HG03432 (cell line): ENCODE measurements at regions not wholly inside any gene's neighbourhood (a gene's known extent, or its start where the extent isn't known, plus 50 kb on each side); places are given as distances from the start of the nearest gene placed in this dataset.
A peak's percentile ranks its signal among the peaks of the same experiment; 100 is the strongest.

Experiments used
- ATAC-seq: cut with Tn5 transposase; IDR thresholded peaks from one replicate; pipeline ENCODE4 v1.9.1; 2021; ENCODE audit warnings: mild to moderate bottlenecking, moderate library complexity; ENCODE audit not compliant: unreplicated experiment

- no peak for ATAC-seq
Observed at GRCh38 chr1:239913141-239913585, 178.5 kb upstream of the FMN2 start.

- ATAC-seq: no peak
Observed at GRCh38 chr1:239914751-239915231, 176.9 kb upstream of the FMN2 start.

GRCh38 chr1:239918634-239919033, 173.0 kb upstream of the FMN2 start:
- no peak for ATAC-seq

GRCh38 chr1:239920214-239920613, 171.5 kb upstream of the FMN2 start:
- ATAC-seq: no peak

GRCh38 chr1:239922778-239923522, 168.7 kb upstream of the FMN2 start:
- no peak for ATAC-seq

GRCh38 chr1:239924741-239925350, 166.8 kb upstream of the FMN2 start:
- ATAC-seq: no peak

GRCh38 chr1:239926184-239926583, 165.5 kb upstream of the FMN2 start:
- no peak for ATAC-seq

- no peak for ATAC-seq
Observed at GRCh38 chr1:239929317-239929716, 162.4 kb upstream of the FMN2 start.

- ATAC-seq: no peak
Observed at GRCh38 chr1:239930686-239931262, 160.9 kb upstream of the FMN2 start.

- no peak for ATAC-seq
Observed at GRCh38 chr1:239931341-239931740, 160.3 kb upstream of the FMN2 start.

GRCh38 chr1:239939602-239940001, 152.1 kb upstream of the FMN2 start:
- ATAC-seq: no peak

GRCh38 chr1:239943761-239944160, 147.9 kb upstream of the FMN2 start:
- no peak for ATAC-seq

GRCh38 chr1:239944666-239945065, 147.0 kb upstream of the FMN2 start:
- ATAC-seq: no peak

GRCh38 chr1:239947801-239948200, 143.9 kb upstream of the FMN2 start:
- no peak for ATAC-seq

GRCh38 chr1:239951511-239952140, 140.1 kb upstream of the FMN2 start:
- ATAC-seq: peak; percentile 61

GRCh38 chr1:239952348-239953308, 139.1 kb upstream of the FMN2 start:
- peak; percentile 79 for ATAC-seq

GRCh38 chr1:239954836-239955235, 136.8 kb upstream of the FMN2 start:
- ATAC-seq: no peak

GRCh38 chr1:239955431-239955830, 136.3 kb upstream of the FMN2 start:
- no peak for ATAC-seq

- no peak for ATAC-seq
Observed at GRCh38 chr1:239956263-239956662, 135.4 kb upstream of the FMN2 start.

GRCh38 chr1:239958063-239958462, 133.6 kb upstream of the FMN2 start:
- no peak for ATAC-seq
